ENCODE measurements at regions not wholly inside any gene's neighbourhood (a gene's known extent, or its start where the extent isn't known, plus 50 kb on each side); places are given as distances from the start of the nearest gene placed in this dataset.

- ChIA-PET POLR2A (no interaction called here), CTCF (no interaction called here)
- Mint-ChIP-seq H3K4me1 (ENCODE audit: low read depth) (no peaks in the 10 kb centered on the region), H3K27me3 (no peaks in the 10 kb centered on the region), H3K9me3 (peaks cover 9% of the 10 kb centered on the region), H3K27ac (no peak overlapping the region), H3K36me3 (ENCODE audit: low read depth) (no peaks in the 10 kb centered on the region), H3K4me3 (no peak overlapping the region)
- H3K4me3 ChIP-seq (ENCODE audit: low read length), result no peak overlapping the region
- H3K4me1 ChIP-seq (ENCODE audit: insufficient read depth, low read length), result no peaks in the 10 kb centered on the region
- TF ChIP-seq CTCF (IDR thresholded peaks at IDR 0.05), result no peak
- no peak overlapping the region for H3K27ac ChIP-seq (ENCODE audit: low read depth in 1 of 2, low read length in 2 of 2)
- no peak for DNase-seq
- no peaks in the 10 kb centered on the region for H3K36me3 ChIP-seq (ENCODE audit: insufficient read depth, low read length)
- H3K27me3 ChIP-seq (ENCODE audit: control insufficient read depth in 1 of 2, insufficient read depth in 2 of 2, low read length in 2 of 2), result no peaks in the 10 kb centered on the region
- no peak for ATAC-seq (ENCODE audit: poor library complexity)
- peaks cover 7 to 14% of the 10 kb centered on the region in 2 experiments for H3K9me3 ChIP-seq (ENCODE audit: control insufficient read depth in 1 of 2, insufficient read depth in 1 of 2, low read length in 2 of 2)
- intact Hi-C loops (cut with DNase I, micrococcal nuclease), result no loop called here
Measured at GRCh38 chr14:87230726-87231125, 762.3 kb downstream of the GALC start.

GRCh38 chr14:87229131-87229530, 763.9 kb downstream of the GALC start:
- Mint-ChIP-seq H3K4me3 (no peak overlapping the region), H3K36me3 (ENCODE audit: low read depth) (no peaks in the 10 kb centered on the region), H3K27ac (no peak overlapping the region), H3K4me1 (ENCODE audit: low read depth) (no peaks in the 10 kb centered on the region), H3K9me3 (peaks cover 4% of the 10 kb centered on the region), H3K27me3 (no peaks in the 10 kb centered on the region)
- ChIA-PET CTCF (no interaction called here), POLR2A (no interaction called here)
- TF ChIP-seq CTCF (IDR thresholded peaks at IDR 0.05), result no peak
- Histone ChIP-seq H3K9me3 (ENCODE audit: control insufficient read depth in 1 of 2, insufficient read depth in 1 of 2, low read length in 2 of 2) (peaks cover 7 to 14% of the 10 kb centered on the region in 2 experiments), H3K27me3 (ENCODE audit: control insufficient read depth in 1 of 2, insufficient read depth in 2 of 2, low read length in 2 of 2) (no peaks in the 10 kb centered on the region), H3K4me1 (ENCODE audit: insufficient read depth, low read length) (no peaks in the 10 kb centered on the region), H3K36me3 (ENCODE audit: insufficient read depth, low read length) (no peaks in the 10 kb centered on the region), H3K4me3 (ENCODE audit: low read length) (no peak overlapping the region), H3K27ac (ENCODE audit: low read depth in 1 of 2, low read length in 2 of 2) (no peak overlapping the region)
- intact Hi-C loops (cut with DNase I, micrococcal nuclease), result no loop called here
- ATAC-seq (ENCODE audit: poor library complexity), result no peak
- DNase-seq, result no peak

GRCh38 chr14:87217023-87217422, 776.0 kb downstream of the GALC start:
- Mint-ChIP-seq H3K4me1 (ENCODE audit: low read depth) (no peaks in the 10 kb centered on the region), H3K27me3 (no peaks in the 10 kb centered on the region), H3K9me3 (peaks cover 6% of the 10 kb centered on the region), H3K4me3 (no peak overlapping the region), H3K36me3 (ENCODE audit: low read depth) (no peaks in the 10 kb centered on the region), H3K27ac (no peak overlapping the region)
- Histone ChIP-seq H3K4me3 (ENCODE audit: low read length) (no peak overlapping the region), H3K9me3 (ENCODE audit: control insufficient read depth in 1 of 2, insufficient read depth in 1 of 2, low read length in 2 of 2) (peaks cover 0 to 4% of the 10 kb centered on the region in 2 experiments), H3K27ac (ENCODE audit: low read depth in 1 of 2, low read length in 2 of 2) (no peak overlapping the region), H3K4me1 (ENCODE audit: insufficient read depth, low read length) (no peaks in the 10 kb centered on the region), H3K27me3 (ENCODE audit: control insufficient read depth in 1 of 2, insufficient read depth in 2 of 2, low read length in 2 of 2) (no peaks in the 10 kb centered on the region), H3K36me3 (ENCODE audit: insufficient read depth, low read length) (no peaks in the 10 kb centered on the region)
- ChIA-PET POLR2A (no interaction called here), CTCF (no interaction called here)
- intact Hi-C loops (cut with DNase I, micrococcal nuclease), result no loop called here
- ATAC-seq (ENCODE audit: poor library complexity) (no peak), DNase-seq (no peak)
- TF ChIP-seq CTCF (IDR thresholded peaks at IDR 0.05), result no peak
